HTR-8/SVneo (cell line): ENCODE measurements at regions not wholly inside any gene's neighbourhood (a gene's known extent, or its start where the extent isn't known, plus 50 kb on each side); places are given as distances from the start of the nearest gene placed in this dataset.
"Not testable (repeated sequence)": the region's sequence is repeated elsewhere in the genome, so short reads cannot be mapped to it uniquely, and the experiment has no call there.

ENCODE experiments used
- DNase-seq: peaks from one replicate; pipeline ENCODE4 v3.0.0; 2011; ENCODE audit warnings: low spot score, mixed read lengths; ENCODE audit not compliant: insufficient read length
- FAIRE-seq: peaks from 2 replicates; lab custom pipeline; 2011; peaks lifted over from hg19 to GRCh38; lab: Jason Lieb, UNC

- not testable (repeated sequence) for DNase-seq, FAIRE-seq
These were observed 71.6 kb downstream of the PCMTD2 start for GRCh38 chr20:64327223-64327549.

GRCh38 chr20:64327550-64328317 is 72.2 kb downstream of the PCMTD2 start:
- DNase-seq, result not testable (repeated sequence)
- peak; percentile 97 for FAIRE-seq

DNA sequence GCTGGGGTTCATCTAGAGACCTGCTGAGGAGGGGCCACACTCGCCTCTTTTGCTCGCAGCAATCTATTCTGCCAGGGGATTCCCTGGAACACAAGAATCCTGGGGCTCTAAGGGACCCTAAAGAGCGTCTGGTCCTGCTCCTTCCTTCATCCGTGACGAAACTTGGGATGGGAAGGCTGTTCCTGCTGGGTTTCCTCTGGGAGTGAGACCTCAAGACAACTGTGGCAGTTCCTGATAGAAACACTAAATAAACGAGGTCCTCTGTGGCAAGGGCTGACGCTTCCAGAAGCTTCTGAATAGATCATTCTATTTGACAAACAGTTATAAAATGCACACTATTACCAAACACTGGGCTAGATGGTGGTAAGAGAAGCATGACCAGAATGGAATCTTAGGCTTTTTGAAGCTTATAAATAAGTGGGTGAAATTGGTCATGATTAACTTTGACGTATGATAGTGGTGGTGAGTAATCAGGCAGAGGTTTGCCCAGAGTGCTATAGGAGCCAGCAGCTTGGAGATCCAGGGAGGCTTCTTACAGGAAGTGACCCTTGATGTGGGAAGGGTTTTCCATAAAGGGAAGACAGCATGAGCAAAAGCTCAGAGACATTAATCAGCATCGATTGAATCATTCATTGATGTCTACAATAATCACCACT is 73.2 kb downstream of the PCMTD2 start:
- not testable (repeated sequence) for DNase-seq
- peak; percentile 38 for FAIRE-seq

GRCh38 chr20:64332627-64333026 is 77.1 kb downstream of the PCMTD2 start:
- DNase-seq, FAIRE-seq: not testable (repeated sequence)
